H4 (cell line): ENCODE measurements at regions not wholly inside any gene's neighbourhood (a gene's known extent, or its start where the extent isn't known, plus 50 kb on each side); places are given as distances from the start of the nearest gene placed in this dataset.
A peak's percentile ranks its signal among the peaks of the same experiment; 100 is the strongest.

ENCODE experiments used
- DNase-seq: peaks from one replicate; pipeline ENCODE4 v3.0.0-alpha.2; 2015; ENCODE audit warnings: low spot score

DNA sequence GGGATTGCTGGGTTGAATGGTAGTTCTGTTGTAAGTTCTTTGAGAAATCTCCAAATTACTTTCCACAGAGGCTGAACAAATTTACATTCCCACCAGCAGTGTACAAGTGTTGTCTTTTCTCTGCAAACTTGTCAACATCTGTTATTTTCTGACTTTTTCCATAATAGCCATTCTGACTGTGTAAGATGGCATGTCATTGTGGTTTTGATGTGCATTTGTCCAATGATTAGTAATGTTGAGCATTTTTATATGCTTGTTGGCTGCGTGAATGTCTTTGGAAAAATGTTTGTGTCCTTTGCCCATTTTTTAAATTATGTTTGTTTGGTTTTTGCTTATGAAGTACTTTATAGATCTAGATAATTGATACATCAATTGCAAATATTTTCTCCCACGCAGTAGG is 1025.0 kb downstream of the JRKL start:
- DNase-seq = no peak

- no peak for DNase-seq
These were observed 1029.9 kb downstream of the JRKL start for GRCh38 chr11:97419729-97420128.

DNA sequence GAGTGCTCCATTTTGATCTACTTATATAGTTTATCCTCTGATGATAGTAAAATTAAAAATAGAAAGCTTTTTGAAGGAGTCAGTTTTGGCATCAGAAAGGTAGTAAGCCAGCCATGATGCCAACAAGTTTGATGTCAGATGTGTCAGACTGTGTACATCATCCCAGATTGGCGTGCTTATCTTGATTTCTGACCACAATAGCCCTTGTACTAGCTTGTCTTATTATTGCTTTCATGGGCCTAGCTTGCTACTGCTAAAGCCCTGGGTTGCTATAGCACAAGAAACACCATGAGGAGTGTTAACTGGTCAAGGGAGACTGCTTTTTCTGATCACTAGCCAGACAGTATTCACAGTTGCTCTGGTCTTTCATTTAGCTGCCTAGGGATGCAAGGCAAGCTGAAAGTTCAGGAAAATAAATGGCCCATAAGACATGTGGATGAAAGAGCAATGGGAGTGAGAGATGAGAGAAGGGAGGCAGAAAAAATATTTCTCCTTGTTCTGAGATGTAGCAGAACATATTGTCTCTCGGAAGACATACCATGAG is 1038.5 kb downstream of the JRKL start:
- no peak for DNase-seq

- no peak for DNase-seq
These were observed 1041.1 kb downstream of the JRKL start for GRCh38 chr11:97430877-97431276.

DNA sequence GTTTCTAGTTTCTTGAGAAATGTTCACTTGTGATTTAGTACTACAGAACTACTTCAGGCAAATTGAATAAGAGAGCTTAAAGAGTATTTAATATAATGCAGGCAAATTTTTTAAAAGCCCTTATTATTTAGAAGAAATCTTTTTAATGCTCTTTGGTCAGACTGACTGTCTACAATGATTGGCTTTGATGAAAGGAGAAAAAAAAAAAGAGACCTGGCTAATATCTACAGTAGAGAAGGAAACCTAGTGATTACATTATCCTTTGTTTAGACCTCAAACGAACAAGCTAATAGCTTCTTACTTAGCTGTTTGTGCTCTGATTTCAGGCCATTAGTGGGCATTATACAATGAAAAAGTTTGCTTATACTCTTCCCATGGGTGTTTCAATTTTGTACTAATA is 1043.1 kb downstream of the JRKL start:
- no peak for DNase-seq

DNA sequence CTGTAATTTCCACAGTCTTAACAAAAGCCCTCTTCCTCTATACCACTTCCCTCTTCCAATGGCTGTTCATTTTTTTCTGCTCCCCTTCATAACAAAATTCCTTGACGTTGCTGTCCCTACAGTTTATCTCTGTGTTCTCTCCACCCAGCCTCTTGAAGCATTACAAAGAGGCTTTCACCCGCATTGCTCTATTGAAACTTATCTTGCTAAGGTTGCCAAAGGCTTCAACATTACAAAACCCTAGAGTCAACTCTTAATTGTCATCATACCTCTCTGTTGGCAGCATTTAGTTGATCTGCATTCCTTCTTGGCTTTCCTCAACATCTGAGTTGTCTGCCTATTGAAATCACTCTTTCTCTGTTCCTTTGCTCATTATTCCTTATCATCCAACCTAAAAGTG is 1055.7 kb downstream of the JRKL start:
- no peak for DNase-seq

- no peak for DNase-seq
These were observed 1061.6 kb downstream of the JRKL start for GRCh38 chr11:97451441-97451840.

DNA sequence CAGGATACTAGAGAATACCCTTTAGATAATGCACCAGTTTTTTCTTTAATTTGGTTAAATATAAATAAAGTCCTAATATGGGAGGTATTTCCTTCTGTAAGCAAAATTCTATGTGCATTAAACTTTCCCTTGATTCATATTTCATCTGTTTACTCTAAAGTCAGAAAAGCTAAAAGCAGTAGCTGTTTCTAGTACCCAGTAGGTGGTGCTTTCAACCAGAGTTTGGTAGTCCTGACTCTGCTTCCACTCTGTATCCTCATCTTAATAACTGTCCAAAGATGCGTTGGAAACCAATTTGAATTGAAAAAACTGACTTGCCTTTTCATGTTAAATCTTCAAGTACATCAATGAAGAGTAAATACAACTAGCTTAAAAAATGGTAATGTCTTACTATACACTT is 1065.2 kb downstream of the JRKL start:
- DNase-seq = peak; percentile 34

- peak; percentile 10 for DNase-seq
These were observed 1070.3 kb downstream of the JRKL start for GRCh38 chr11:97460091-97460490.

DNA sequence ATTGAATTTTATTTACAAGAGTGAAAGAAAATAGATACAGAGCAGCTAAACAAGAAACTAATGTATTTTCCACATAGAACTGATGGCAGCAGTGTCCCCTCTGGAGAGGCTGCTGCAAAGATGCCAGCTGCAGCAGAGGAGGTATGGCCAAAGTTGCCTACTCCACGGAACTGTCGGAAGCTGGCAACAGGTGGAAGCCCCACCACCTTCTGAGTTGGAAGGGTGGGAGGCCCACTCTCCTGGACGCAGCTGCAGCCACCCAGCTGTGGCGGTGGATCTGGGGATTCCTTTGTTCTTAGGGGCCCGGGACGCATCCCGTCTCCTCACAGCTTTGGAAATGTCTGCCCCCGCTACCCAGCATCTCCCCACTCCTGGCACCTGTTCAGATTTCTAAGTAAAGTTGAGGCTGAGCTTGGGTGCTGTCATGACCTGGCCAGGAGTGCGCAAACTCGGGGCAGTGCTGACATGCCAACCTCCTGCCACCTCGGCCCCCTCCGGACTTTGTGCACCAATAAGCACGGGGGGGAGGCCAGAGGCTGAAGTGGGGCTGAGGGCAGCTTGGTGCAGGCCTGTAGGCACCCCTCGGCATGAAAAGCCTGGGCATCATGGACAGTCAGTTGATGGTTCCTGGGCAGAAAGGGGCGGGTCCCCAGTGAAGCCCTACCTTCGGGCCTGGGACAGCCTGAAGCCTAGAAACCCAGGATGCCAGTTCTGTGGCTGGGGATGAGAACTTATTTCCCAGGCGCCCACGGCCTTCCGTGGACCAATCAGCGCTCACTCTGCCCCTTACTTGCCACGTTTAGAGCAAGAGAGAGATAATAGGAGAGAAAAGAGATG is 1071.4 kb downstream of the JRKL start:
- DNase-seq = no peak

DNA sequence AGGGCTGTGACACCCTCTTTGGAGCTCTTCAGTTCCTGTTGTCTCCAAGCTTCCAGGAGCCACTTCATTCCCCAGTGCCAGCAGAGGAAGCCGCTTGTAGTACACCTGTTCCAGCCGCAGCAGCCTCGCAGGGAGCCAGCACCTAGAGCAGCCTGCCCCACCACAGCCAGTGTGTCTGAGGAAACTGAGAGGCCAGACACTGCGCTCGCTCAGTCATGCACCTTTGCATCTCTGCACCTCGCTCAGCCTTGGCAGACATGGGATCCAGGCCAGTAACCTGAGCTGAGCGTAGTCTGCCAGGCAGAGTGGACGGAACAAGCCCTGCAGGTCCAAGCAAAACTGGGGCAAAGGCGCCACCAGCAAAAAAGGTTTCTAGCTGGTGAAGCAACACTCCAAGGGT is 1072.1 kb downstream of the JRKL start:
- no peak for DNase-seq

- no peak for DNase-seq
These were observed 1074.1 kb downstream of the JRKL start for GRCh38 chr11:97463891-97464290.

GRCh38 chr11:97471480-97471879 is 1081.7 kb downstream of the JRKL start:
- no peak for DNase-seq

DNA sequence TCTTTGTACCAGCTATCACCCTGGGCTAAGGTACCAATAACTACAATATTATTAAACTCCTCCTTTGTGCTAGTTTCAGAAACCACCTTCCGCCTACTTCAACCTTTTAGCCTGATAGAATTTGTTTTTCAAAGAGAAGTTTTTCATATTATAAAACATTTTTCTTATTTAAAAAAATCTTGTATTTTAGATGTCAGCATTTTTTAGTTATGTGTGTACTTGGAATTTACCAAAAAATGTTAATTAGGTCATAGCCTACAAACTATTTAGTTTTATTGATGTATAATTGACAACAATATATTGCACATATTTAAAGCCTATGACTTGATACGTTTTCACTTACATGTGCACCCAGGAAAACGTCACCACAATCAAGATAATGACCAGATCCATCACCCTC is 1097.6 kb downstream of the JRKL start:
- DNase-seq = no peak

DNA sequence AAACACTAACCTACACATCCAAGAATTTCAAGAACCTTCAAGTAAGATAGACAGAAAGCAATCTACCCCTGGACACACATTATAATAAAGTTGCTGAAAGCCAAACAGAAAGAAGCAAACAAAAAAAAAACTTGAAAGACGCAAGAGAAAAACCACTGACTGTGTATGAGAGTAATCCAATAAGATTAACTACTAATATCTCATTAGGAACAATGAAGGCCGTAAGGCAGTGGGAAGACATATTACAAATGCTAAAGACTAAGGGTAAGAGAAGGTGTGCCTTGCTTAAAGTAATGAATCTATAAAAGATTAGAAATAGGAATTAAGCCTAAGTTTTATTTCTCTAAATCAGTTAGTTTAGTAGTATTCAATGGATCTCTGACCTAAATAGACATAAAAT is 1109.1 kb downstream of the JRKL start:
- DNase-seq = no peak

- peak; percentile 2 for DNase-seq
These were observed 1112.4 kb downstream of the JRKL start for GRCh38 chr11:97502201-97502600.

DNA sequence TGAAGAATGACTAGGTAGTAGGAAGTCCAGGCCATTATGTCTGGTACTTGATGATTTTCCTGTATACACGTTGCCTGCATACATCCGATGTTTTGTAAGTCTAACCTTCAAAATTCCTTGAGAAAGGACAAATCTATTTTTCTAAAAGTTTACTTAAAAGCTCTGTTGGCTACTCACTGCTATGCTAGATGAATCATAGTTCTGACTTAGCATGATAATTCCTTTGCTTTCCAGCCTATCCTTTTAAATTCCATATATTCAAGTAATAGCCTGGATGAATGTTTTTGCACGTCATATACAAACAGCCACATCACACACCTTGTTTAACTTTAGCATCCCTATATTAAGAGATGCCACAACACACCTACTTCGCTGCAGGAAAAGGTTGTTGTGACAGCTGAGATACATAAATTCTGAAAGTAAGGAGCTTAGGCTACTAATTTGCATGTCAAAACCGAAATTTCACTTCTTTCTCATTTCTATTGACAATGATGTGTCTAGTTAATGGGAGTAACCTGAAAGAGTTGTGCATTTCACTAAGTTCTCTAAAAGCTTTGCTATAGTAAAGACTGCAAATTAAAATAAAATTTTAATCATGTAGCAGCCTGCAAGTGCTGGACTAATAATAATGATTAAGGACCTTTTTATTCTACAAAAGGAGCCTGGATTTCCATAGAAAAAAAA is 1116.4 kb downstream of the JRKL start:
- no peak for DNase-seq

DNA sequence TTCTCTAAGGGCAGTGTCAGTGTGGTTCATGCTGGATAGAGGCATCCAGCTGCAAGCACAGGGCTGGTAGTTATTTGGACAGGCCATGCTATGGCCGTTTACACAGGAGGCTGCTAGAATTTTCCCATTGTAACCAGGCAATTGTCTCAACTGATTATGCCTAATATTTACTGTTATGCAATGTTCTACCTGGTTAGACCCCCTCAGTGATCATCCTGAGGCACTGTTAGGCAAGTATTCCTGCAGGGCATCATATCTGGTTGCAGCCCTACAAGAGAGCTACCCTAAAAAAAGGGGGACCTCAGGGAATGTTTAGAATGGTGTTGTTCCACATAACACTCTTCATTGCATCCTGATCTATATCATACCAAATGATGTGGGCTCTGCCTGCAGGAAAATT is 1124.6 kb downstream of the JRKL start:
- DNase-seq = no peak

GRCh38 chr11:97516688-97517087 is 1126.9 kb downstream of the JRKL start:
- DNase-seq = no peak

DNA sequence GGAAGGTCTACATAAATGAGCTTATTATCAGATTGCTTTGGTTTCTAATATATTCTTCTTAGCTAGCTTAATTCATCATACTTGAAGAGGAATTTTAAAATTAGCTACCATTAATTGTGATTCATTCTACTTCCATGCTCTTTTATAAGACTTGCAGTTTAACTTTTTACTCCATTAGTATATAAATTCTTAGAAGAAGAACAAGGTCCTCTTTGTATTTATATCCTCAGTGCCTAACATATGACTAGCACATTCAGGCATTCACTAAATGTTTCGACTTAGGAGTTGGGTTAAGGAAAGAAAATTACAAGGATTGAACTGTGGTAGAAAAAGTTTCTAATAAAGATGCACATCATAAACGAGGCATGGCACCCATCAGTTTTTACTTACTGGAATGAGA is 1135.5 kb downstream of the JRKL start:
- no peak for DNase-seq

GRCh38 chr11:97537407-97538150 is 1147.8 kb downstream of the JRKL start:
- no peak for DNase-seq

- DNase-seq = no peak
These were observed 1154.6 kb downstream of the JRKL start for GRCh38 chr11:97544431-97544830.
